Fibroblast of lung (primary cell): ENCODE measurements at regions not wholly inside any gene's neighbourhood (a gene's known extent, or its start where the extent isn't known, plus 50 kb on each side); places are given as distances from the start of the nearest gene placed in this dataset.

Experiments
- CTCF ChIP-seq, 2 donors: IDR thresholded peaks in 1 of 2; conservative IDR thresholded peaks in 1 of 2; 1 replicate in 1 of 2; 2 replicates in 1 of 2; pipeline ENCODE4 v1.5.1; 2011 to 2012; ENCODE audit warnings: low read length in 2 of 2, control low read depth in 1 of 2, inconsistent platforms in 1 of 2, low read depth in 1 of 2, mild to moderate bottlenecking in 1 of 2
- EZH2 ChIP-seq: IDR thresholded peaks from 2 replicates; pipeline ENCODE4 v1.5.1; 2012; ENCODE audit warnings: low read length, control low read depth, mild to moderate bottlenecking; ENCODE audit errors: missing control alignments

- TF ChIP-seq EZH2 (no peak), CTCF (conservative IDR thresholded peaks at IDR 0.05 in 1 of 2, IDR thresholded peaks at IDR 0.05 in 1 of 2; ENCODE audit: low read depth in 1 of 2, low read length in 2 of 2) (no peak)
These were observed 547.7 kb upstream of the DPP6 start for GRCh38 chr7:153504288-153505075.
